ENCODE measurements at regions not wholly inside any gene's neighbourhood (a gene's known extent, or its start where the extent isn't known, plus 50 kb on each side); places are given as distances from the start of the nearest gene placed in this dataset.

GRCh38 chr18:6613581-6613980 lies 115.9 kb upstream of the ARHGAP28 start:
- no peak for DNase-seq

GRCh38 chr18:6614952-6615351 lies 114.6 kb upstream of the ARHGAP28 start:
- no peak for DNase-seq

GRCh38 chr18:6616981-6617380 lies 112.5 kb upstream of the ARHGAP28 start:
- no peak for DNase-seq

- no peak for DNase-seq
Observed at GRCh38 chr18:6621437-6621836, 108.1 kb upstream of the ARHGAP28 start.

GRCh38 chr18:6623278-6623677 lies 106.2 kb upstream of the ARHGAP28 start:
- no peak for DNase-seq

- no peak for DNase-seq
Observed at GRCh38 chr18:6624271-6624660, 105.2 kb upstream of the ARHGAP28 start.

- no peak for DNase-seq
Observed at GRCh38 chr18:6624661-6625311, 104.7 kb upstream of the ARHGAP28 start.

- DNase-seq = no peak
Observed at GRCh38 chr18:6625481-6625880, 104.0 kb upstream of the ARHGAP28 start.

GRCh38 chr18:6626457-6626856 lies 103.1 kb upstream of the ARHGAP28 start:
- DNase-seq = no peak

GRCh38 chr18:6627645-6628044 lies 101.9 kb upstream of the ARHGAP28 start:
- no peak for DNase-seq

- no peak for DNase-seq
Observed at GRCh38 chr18:6628187-6628586, 101.3 kb upstream of the ARHGAP28 start.

GRCh38 chr18:6629635-6630140 lies 99.8 kb upstream of the ARHGAP28 start:
- no peak for DNase-seq

- DNase-seq = peak; percentile 54 to 85
Observed at GRCh38 chr18:6633310-6633709, 96.2 kb upstream of the ARHGAP28 start.

GRCh38 chr18:6636091-6636490 lies 93.4 kb upstream of the ARHGAP28 start:
- DNase-seq = no peak

GRCh38 chr18:6638447-6638846 lies 91.1 kb upstream of the ARHGAP28 start:
- DNase-seq = no peak

GRCh38 chr18:6639305-6639704 lies 90.2 kb upstream of the ARHGAP28 start:
- DNase-seq = peak; percentile 3 to 36

GRCh38 chr18:6644836-6645627 lies 84.5 kb upstream of the ARHGAP28 start:
- DNase-seq = no peak

GRCh38 chr18:6646801-6647200 lies 82.7 kb upstream of the ARHGAP28 start:
- no peak for DNase-seq

GRCh38 chr18:6648581-6648980 lies 80.9 kb upstream of the ARHGAP28 start:
- no peak for DNase-seq

- DNase-seq = no peak
Observed at GRCh38 chr18:6649421-6650126, 79.9 kb upstream of the ARHGAP28 start.

GRCh38 chr18:6650127-6650507 lies 79.4 kb upstream of the ARHGAP28 start:
- DNase-seq = peak in 1 of 2 experiments; percentile 61

- DNase-seq = no peak
Observed at GRCh38 chr18:6650747-6651146, 78.8 kb upstream of the ARHGAP28 start.

GRCh38 chr18:6652098-6652497 lies 77.4 kb upstream of the ARHGAP28 start:
- DNase-seq = no peak

- no peak for DNase-seq
Observed at GRCh38 chr18:6653880-6654279, 75.6 kb upstream of the ARHGAP28 start.
